Transverse colon (tissue), 4 donors: ENCODE measurements at regions not wholly inside any gene's neighbourhood (a gene's known extent, or its start where the extent isn't known, plus 50 kb on each side); places are given as distances from the start of the nearest gene placed in this dataset.

Source experiments
- DNase-seq: peaks from one replicate; pipeline ENCODE4 v3.0.0-alpha.2; 2019
- H3K27ac ChIP-seq, 4 donors: fragments of 200-600 bp; sonication (generic); 2 replicates each; pipeline ENCODE4 v1.5.1; 2016 to 2018; ENCODE audit warnings: inconsistent platforms in 4 of 4
- H3K27me3 ChIP-seq: fragments of 200-600 bp; sonication (generic); 2 replicates; pipeline ENCODE4 v1.5.1; 2017; ENCODE audit warnings: inconsistent platforms
- H3K36me3 ChIP-seq, 4 donors: fragments of 200-600 bp; sonication (generic); 2 replicates each; pipeline ENCODE4 v1.5.1; 2017 to 2019; ENCODE audit warnings: inconsistent platforms in 4 of 4
- H3K4me1 ChIP-seq, 4 donors: fragments of 200-600 bp; sonication (generic); 2 replicates each; pipeline ENCODE4 v1.5.1; 2017 to 2020; ENCODE audit warnings: inconsistent platforms in 4 of 4
- H3K4me3 ChIP-seq, 4 donors: fragments of 200-600 bp; sonication (generic); 1 replicate in 1 of 4; 2 replicates in 3 of 4; pipeline versions ENCODE4 v1.5.1 to v1.6.1; 2017 to 2019; ENCODE audit warnings: inconsistent platforms in 4 of 4
- H3K9me3 ChIP-seq, 2 donors: fragments of 200-600 bp; sonication (generic); 2 replicates each; pipeline ENCODE4 v1.5.1; 2017 to 2019; ENCODE audit warnings: inconsistent platforms in 2 of 2
- EP300 ChIP-seq: sonication (generic); formaldehyde crosslinking; IDR thresholded peaks from one replicate; pipeline ENCODE4 v1.6.1; 2017; ENCODE audit warnings: antibody characterized with exemption, low read depth
- POLR2A ChIP-seq: fragments of 450-650 bp; IDR thresholded peaks from one replicate; pipeline ENCODE4 v1.6.1; 2016; ENCODE audit warnings: antibody characterized with exemption, mild to moderate bottlenecking, moderate library complexity
- POLR2AphosphoS5 ChIP-seq, 3 donors: sonication (generic); formaldehyde crosslinking; IDR thresholded peaks; one replicate each; pipeline ENCODE4 v1.6.1; 2016; ENCODE audit warnings: antibody characterized with exemption in 3 of 3
- WGBS, 2 donors: methylation state at CpG; one replicate each; pipeline ENCODE4 v1.1.5; 2018; ENCODE audit warnings: low coverage in 1 of 2; 5-methylcytosine and 5-hydroxymethylcytosine counted together
- in situ Hi-C, 4 donors: fragments of 200-750 bp; cut with MboI; loops; one replicate each; pipeline versions ENCODE4 v1.15.0 to v1.15.1; 2017; ENCODE audit warnings: low sequenced_read_pairs in 3 of 4, low pct_ligation_motif_present in 1 of 4, low pct_unique_long_range_greater_than_20kb in 1 of 4
- intact Hi-C: fragments of 100-400 bp; cut with DNase I; formaldehyde crosslinking; loops from one replicate; pipeline ENCODE4 v1.15.1; 2023; ENCODE audit warnings: low total_unique reads
- TF ChIP-seq, protein P1 (sequence below), 5 experiments: fragments of 200-600 bp in 3 of 5; fragments of 450-650 bp in 2 of 5; sonication (generic) in 3 of 5; IDR thresholded peaks; 1 replicate in 2 of 5; 2 replicates in 3 of 5; pipeline ENCODE4 v1.5.1; 2016 to 2017; ENCODE audit warnings: antibody characterized with exemption in 5 of 5, inconsistent platforms in 3 of 5, mild to moderate bottlenecking in 2 of 5, moderate library complexity in 1 of 5

GRCh38 chr19:31015778-31016177, 333.5 kb downstream of the TSHZ3 start:
- no peaks in the 10 kb centered on the region for H3K9me3 ChIP-seq
- in situ Hi-C loops (no loop called here), intact Hi-C loops (no loop called here)
- H3K36me3 ChIP-seq = no peaks in the 10 kb centered on the region
- no peaks in the 10 kb centered on the region for H3K4me1 ChIP-seq
- TF ChIP-seq, protein P1, sequence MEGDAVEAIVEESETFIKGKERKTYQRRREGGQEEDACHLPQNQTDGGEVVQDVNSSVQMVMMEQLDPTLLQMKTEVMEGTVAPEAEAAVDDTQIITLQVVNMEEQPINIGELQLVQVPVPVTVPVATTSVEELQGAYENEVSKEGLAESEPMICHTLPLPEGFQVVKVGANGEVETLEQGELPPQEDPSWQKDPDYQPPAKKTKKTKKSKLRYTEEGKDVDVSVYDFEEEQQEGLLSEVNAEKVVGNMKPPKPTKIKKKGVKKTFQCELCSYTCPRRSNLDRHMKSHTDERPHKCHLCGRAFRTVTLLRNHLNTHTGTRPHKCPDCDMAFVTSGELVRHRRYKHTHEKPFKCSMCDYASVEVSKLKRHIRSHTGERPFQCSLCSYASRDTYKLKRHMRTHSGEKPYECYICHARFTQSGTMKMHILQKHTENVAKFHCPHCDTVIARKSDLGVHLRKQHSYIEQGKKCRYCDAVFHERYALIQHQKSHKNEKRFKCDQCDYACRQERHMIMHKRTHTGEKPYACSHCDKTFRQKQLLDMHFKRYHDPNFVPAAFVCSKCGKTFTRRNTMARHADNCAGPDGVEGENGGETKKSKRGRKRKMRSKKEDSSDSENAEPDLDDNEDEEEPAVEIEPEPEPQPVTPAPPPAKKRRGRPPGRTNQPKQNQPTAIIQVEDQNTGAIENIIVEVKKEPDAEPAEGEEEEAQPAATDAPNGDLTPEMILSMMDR (IDR thresholded peaks at IDR 0.05) = no peak
- TF ChIP-seq POLR2A = no peak
- TF ChIP-seq POLR2AphosphoS5 (IDR thresholded peaks at IDR 0.05) = no peak
- no peak for TF ChIP-seq EP300
- DNase-seq = no peak
- no peaks in the 10 kb centered on the region for H3K27me3 ChIP-seq
- no peak overlapping the region for H3K4me3 ChIP-seq
- WGBS, 2 donors = 67% methylated on average over 4 of the region's 4 CpGs; no CpG with 5 or more reads in 1 of the 2 donors
- no peak overlapping the region for H3K27ac ChIP-seq

DNA sequence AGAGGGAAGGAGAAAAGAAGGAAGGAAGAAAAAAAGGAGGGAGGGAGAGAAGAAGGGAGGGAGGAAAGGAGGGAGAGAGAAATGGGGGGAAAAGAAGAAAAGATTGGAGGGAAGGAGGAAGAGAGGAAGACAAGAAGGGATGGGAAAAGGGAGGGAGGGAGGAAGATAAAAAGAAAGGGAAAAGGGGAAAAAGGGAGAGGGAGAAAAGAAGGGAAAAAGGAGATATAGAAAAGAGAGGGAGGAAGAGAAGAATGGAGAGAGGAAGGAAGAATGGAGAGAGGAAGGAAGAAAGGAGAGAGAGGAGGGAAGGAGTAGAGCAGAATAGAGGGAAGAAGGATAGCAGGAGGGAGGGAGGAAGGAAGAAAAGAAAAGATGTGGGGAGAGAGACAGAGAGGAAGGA, 334.6 kb downstream of the TSHZ3 start:
- intact Hi-C loops (loop anchor here (1.0 kb wide), 1 partner anchor 22 kb away; no protein-coding TSS in a partner anchor), in situ Hi-C loops (no loop called here)
- no peak overlapping the region for H3K4me3 ChIP-seq
- no peaks in the 10 kb centered on the region for H3K4me1 ChIP-seq
- TF ChIP-seq EP300 = no peak
- H3K27me3 ChIP-seq = no peaks in the 10 kb centered on the region
- no peaks in the 10 kb centered on the region for H3K9me3 ChIP-seq
- no peak overlapping the region for H3K27ac ChIP-seq
- no peaks in the 10 kb centered on the region for H3K36me3 ChIP-seq
- DNase-seq = no peak

GRCh38 chr19:31013384-31014020, 335.7 kb downstream of the TSHZ3 start:
- TF ChIP-seq EP300 = no peak
- TF ChIP-seq, protein P1 (IDR thresholded peaks at IDR 0.05) = no peak
- TF ChIP-seq POLR2A = no peak
- TF ChIP-seq POLR2AphosphoS5 (IDR thresholded peaks at IDR 0.05) = no peak

DNA sequence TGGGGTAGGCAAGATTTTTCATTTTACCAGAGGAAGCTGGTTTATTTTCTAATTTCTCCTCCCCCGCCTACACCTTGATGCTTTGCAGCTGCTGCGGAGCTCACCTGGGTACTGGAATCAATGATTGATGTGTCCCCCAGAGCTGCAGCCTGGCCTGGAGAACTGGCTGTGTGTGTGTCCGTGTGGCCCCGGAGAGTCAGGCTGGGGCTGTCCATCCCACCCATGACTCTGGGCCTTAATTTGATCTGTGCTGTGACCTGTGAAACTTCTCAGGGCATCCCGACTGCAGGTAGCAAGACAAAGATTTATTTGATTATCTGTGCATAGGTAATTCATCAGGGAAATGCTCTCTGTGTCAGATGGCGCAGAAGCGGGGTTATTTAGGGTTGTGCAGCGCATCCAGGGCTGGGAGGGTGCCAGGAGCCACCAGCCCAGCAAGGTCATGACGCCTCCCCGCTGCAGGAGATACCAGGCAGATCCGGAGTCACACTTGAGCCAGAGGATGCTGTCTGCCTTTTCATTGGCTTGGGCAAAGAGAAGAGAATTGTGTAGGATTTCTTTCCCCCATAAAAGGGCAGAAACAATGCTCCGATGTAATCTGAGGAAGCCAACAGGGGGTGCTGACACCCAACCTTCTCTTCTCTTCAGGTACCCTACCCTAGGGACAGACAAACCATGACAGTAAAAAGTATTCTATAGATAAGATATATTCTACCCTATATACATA, 346.6 kb downstream of the TSHZ3 start:
- no peaks in the 10 kb centered on the region for H3K4me1 ChIP-seq
- in situ Hi-C loops = no loop called here

More at GRCh38 chr19:31013384-31014020, 335.7 kb downstream of the TSHZ3 start:
- H3K4me3 ChIP-seq = no peak overlapping the region
- no peaks in the 10 kb centered on the region for H3K9me3 ChIP-seq
- no peak for DNase-seq
- no peak overlapping the region for H3K27ac ChIP-seq
- H3K4me1 ChIP-seq = no peaks in the 10 kb centered on the region
- 33 to 53% methylated on average over 2 to 5 of the region's 5 CpGs for WGBS, 2 donors
- intact Hi-C loops = loop anchor here (1.0 kb wide), 1 partner anchor 21 kb away; no protein-coding TSS in a partner anchor
- in situ Hi-C loops = no loop called here
- H3K27me3 ChIP-seq = no peaks in the 10 kb centered on the region
- H3K36me3 ChIP-seq = no peaks in the 10 kb centered on the region

More for the DNA sequence above, 346.6 kb downstream of the TSHZ3 start:
- no peak for DNase-seq
- Histone ChIP-seq H3K9me3 (no peaks in the 10 kb centered on the region), H3K27me3 (peaks cover 7% of the 10 kb centered on the region), H3K4me3 (no peak overlapping the region), H3K27ac (no peak overlapping the region), H3K36me3 (no peaks in the 10 kb centered on the region)
- WGBS, 2 donors = 14 to 75% methylated on average over 1 to 11 of the region's 12 CpGs
- TF ChIP-seq, protein P1 (IDR thresholded peaks at IDR 0.05) = no peak
- TF ChIP-seq EP300 (no peak), POLR2AphosphoS5 (IDR thresholded peaks at IDR 0.05) (no peak), POLR2A (no peak)
- intact Hi-C loops = no loop called here
